ENCODE measurements at regions not wholly inside any gene's neighbourhood (a gene's known extent, or its start where the extent isn't known, plus 50 kb on each side); places are given as distances from the start of the nearest gene placed in this dataset.
"Not testable (repeated sequence)": the region's sequence is repeated elsewhere in the genome, so short reads cannot be mapped to it uniquely, and the experiment has no call there.

- DNase-seq, result no peak
These were observed 372.1 kb upstream of the FAR2 start for GRCh38 chr12:28776913-28777422.

GRCh38 chr12:28777603-28778365, 371.3 kb upstream of the FAR2 start:
- DNase-seq, result no peak

- no peak for DNase-seq
These were observed 369.0 kb upstream of the FAR2 start for GRCh38 chr12:28780096-28780495.

- no peak for DNase-seq
These were observed 368.1 kb upstream of the FAR2 start for GRCh38 chr12:28780960-28781359.

- DNase-seq, result no peak
These were observed 367.1 kb upstream of the FAR2 start for GRCh38 chr12:28781671-28782652.

- DNase-seq, result no peak
These were observed 366.3 kb upstream of the FAR2 start for GRCh38 chr12:28782812-28783211.

- no peak for DNase-seq
These were observed 361.9 kb upstream of the FAR2 start for GRCh38 chr12:28787151-28787550.

GRCh38 chr12:28788256-28788655, 360.8 kb upstream of the FAR2 start:
- DNase-seq, result not testable (repeated sequence)

GRCh38 chr12:28793581-28794151, 355.4 kb upstream of the FAR2 start:
- DNase-seq, result no peak

GRCh38 chr12:28794211-28794610, 354.9 kb upstream of the FAR2 start:
- no peak for DNase-seq

GRCh38 chr12:28794786-28795185, 354.3 kb upstream of the FAR2 start:
- no peak for DNase-seq

- DNase-seq, result no peak
These were observed 353.8 kb upstream of the FAR2 start for GRCh38 chr12:28795311-28795710.

- DNase-seq, result no peak
These were observed 349.7 kb upstream of the FAR2 start for GRCh38 chr12:28799348-28799747.

GRCh38 chr12:28800129-28800528, 348.9 kb upstream of the FAR2 start:
- DNase-seq, result no peak

- no peak for DNase-seq
These were observed 346.2 kb upstream of the FAR2 start for GRCh38 chr12:28802706-28803438.

GRCh38 chr12:28807535-28807934, 341.5 kb upstream of the FAR2 start:
- DNase-seq, result no peak

GRCh38 chr12:28811457-28811856, 337.6 kb upstream of the FAR2 start:
- DNase-seq, result no peak

GRCh38 chr12:28814246-28814645, 334.8 kb upstream of the FAR2 start:
- DNase-seq, result no peak

GRCh38 chr12:28817524-28817923, 331.6 kb upstream of the FAR2 start:
- no peak for DNase-seq

- no peak for DNase-seq
These were observed 324.8 kb upstream of the FAR2 start for GRCh38 chr12:28824193-28824846.

GRCh38 chr12:28824849-28825248, 324.2 kb upstream of the FAR2 start:
- DNase-seq, result no peak

- no peak for DNase-seq
These were observed 322.3 kb upstream of the FAR2 start for GRCh38 chr12:28826766-28827165.

Measured in hematopoietic multipotent progenitor cell treated with erythropoietin and hydrocortisone succinate and interleukin-3 and kit ligand, for 4 days (in vitro differentiated cells).